ENCODE measurements at regions not wholly inside any gene's neighbourhood (a gene's known extent, or its start where the extent isn't known, plus 50 kb on each side); places are given as distances from the start of the nearest gene placed in this dataset.

DNA sequence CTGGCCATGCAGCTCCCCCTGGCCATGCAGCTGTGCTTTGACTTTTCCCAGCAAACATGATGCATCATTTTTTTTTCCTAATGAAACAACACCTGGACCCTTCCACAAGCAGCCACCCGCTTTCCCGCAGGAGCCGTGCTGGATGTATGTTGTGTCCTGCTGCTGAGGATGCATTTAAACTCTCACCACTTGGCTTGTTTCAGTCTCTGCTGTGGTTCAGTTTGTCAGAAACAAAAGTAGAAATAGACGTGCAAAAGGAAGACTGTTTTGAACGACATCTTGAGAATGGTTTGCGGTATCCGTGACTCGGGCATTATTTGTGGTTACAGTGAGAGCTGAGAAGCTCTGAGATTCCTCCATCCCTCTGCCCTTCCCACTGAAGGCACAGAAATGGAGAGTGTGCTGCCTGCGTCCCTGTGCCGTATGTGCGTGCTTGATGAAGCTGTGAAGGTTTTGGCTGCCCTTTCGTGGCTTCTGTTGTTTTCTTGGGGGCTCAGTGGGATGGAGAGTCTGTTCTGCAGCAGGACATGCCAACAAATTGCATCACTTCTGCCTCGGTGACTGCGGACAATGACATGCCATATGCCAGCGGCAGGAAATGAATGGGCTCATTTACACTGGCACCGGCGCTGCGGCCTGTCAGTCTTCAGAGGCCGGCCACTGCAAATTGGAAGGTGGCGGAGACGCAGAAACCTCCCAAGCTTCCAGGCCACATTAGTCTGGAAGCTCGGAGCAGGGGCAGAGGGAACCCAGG, 417.7 kb upstream of the SALL3 start:
- Histone ChIP-seq H3K9me3 (ENCODE audit: control insufficient read depth, low read depth, low read length) (peaks cover 17% of the 10 kb centered on the region), H3K4me2 (ENCODE audit: control insufficient read depth, extremely low read depth, insufficient read depth, low read depth, low read length) (no peak overlapping the region), H4K20me1 (ENCODE audit: control insufficient read depth, extremely low read depth, insufficient read depth, low read length) (no peaks in the 10 kb centered on the region), H3K36me3 (ENCODE audit: control insufficient read depth in 2 of 2, extremely low read depth in 1 of 2, insufficient read depth in 2 of 2, low read length in 2 of 2) (no peaks in the 10 kb centered on the region), H3K4me3 (ENCODE audit: control insufficient read depth in 2 of 3, extremely low read depth in 1 of 3, insufficient read depth in 2 of 3, low read depth in 1 of 3, low read length in 3 of 3) (no peak overlapping the region), H3K9ac (ENCODE audit: control insufficient read depth, extremely low read depth, insufficient read depth, low read length) (no peak overlapping the region), H3K4me1 (ENCODE audit: control insufficient read depth, extremely low read depth, insufficient read depth, low read length) (no peaks in the 10 kb centered on the region), H3K79me2 (ENCODE audit: control insufficient read depth, insufficient read depth, low read length) (no peaks in the 10 kb centered on the region), H3K9me1 (ENCODE audit: control insufficient read depth, extremely low read depth, insufficient read depth, low read length) (no peaks in the 10 kb centered on the region), H3K27me3 (ENCODE audit: control insufficient read depth, extremely low read depth, insufficient read depth, low read length) (no peaks in the 10 kb centered on the region), H2AFZ (ENCODE audit: control insufficient read depth, low read length) (no peak overlapping the region), H3K27ac (ENCODE audit: control insufficient read depth, insufficient read depth, low read length) (no peak overlapping the region)
- dilution Hi-C loops (cut with MboI; ENCODE audit: extremely low pct_ligation_motif_present, low sequenced_read_pairs), result no loop called here
- TF ChIP-seq, protein P1, sequence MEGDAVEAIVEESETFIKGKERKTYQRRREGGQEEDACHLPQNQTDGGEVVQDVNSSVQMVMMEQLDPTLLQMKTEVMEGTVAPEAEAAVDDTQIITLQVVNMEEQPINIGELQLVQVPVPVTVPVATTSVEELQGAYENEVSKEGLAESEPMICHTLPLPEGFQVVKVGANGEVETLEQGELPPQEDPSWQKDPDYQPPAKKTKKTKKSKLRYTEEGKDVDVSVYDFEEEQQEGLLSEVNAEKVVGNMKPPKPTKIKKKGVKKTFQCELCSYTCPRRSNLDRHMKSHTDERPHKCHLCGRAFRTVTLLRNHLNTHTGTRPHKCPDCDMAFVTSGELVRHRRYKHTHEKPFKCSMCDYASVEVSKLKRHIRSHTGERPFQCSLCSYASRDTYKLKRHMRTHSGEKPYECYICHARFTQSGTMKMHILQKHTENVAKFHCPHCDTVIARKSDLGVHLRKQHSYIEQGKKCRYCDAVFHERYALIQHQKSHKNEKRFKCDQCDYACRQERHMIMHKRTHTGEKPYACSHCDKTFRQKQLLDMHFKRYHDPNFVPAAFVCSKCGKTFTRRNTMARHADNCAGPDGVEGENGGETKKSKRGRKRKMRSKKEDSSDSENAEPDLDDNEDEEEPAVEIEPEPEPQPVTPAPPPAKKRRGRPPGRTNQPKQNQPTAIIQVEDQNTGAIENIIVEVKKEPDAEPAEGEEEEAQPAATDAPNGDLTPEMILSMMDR (optimal IDR thresholded peaks at IDR 0.05 in 1 of 3, IDR thresholded peaks at IDR 0.05 in 1 of 3, conservative IDR thresholded peaks at IDR 0.05 in 1 of 3; ENCODE audit: extremely low read depth in 1 of 3, insufficient read depth in 2 of 3, low read length in 3 of 3), result no peak
- no peak for TF ChIP-seq EZH2 (IDR thresholded peaks at IDR 0.05; ENCODE audit: low read length)
- no peak for FAIRE-seq
- DNase-seq (ENCODE audit: low read depth, low spot score), result no peak

- Histone ChIP-seq H2AFZ (ENCODE audit: control insufficient read depth, low read length) (no peak overlapping the region), H3K9me3 (ENCODE audit: control insufficient read depth, low read depth, low read length) (peaks cover 18% of the 10 kb centered on the region), H3K79me2 (ENCODE audit: control insufficient read depth, insufficient read depth, low read length) (no peaks in the 10 kb centered on the region), H3K4me2 (ENCODE audit: control insufficient read depth, extremely low read depth, insufficient read depth, low read depth, low read length) (no peak overlapping the region), H3K27me3 (ENCODE audit: control insufficient read depth, extremely low read depth, insufficient read depth, low read length) (no peaks in the 10 kb centered on the region), H3K9me1 (ENCODE audit: control insufficient read depth, extremely low read depth, insufficient read depth, low read length) (no peaks in the 10 kb centered on the region), H3K4me3 (ENCODE audit: control insufficient read depth in 2 of 3, extremely low read depth in 1 of 3, insufficient read depth in 2 of 3, low read depth in 1 of 3, low read length in 3 of 3) (no peak overlapping the region), H3K36me3 (ENCODE audit: control insufficient read depth in 2 of 2, extremely low read depth in 1 of 2, insufficient read depth in 2 of 2, low read length in 2 of 2) (no peaks in the 10 kb centered on the region), H4K20me1 (ENCODE audit: control insufficient read depth, extremely low read depth, insufficient read depth, low read length) (no peaks in the 10 kb centered on the region), H3K27ac (ENCODE audit: control insufficient read depth, insufficient read depth, low read length) (no peak overlapping the region), H3K4me1 (ENCODE audit: control insufficient read depth, extremely low read depth, insufficient read depth, low read length) (no peaks in the 10 kb centered on the region), H3K9ac (ENCODE audit: control insufficient read depth, extremely low read depth, insufficient read depth, low read length) (no peak overlapping the region)
- FAIRE-seq, result no peak
- no peak for DNase-seq (ENCODE audit: low read depth, low spot score)
- dilution Hi-C loops (cut with MboI; ENCODE audit: extremely low pct_ligation_motif_present, low sequenced_read_pairs), result no loop called here
- TF ChIP-seq, protein P1 (optimal IDR thresholded peaks at IDR 0.05 in 1 of 3, IDR thresholded peaks at IDR 0.05 in 1 of 3, conservative IDR thresholded peaks at IDR 0.05 in 1 of 3; ENCODE audit: extremely low read depth in 1 of 3, insufficient read depth in 2 of 3, low read length in 3 of 3), result no peak
- no peak for TF ChIP-seq EZH2 (IDR thresholded peaks at IDR 0.05; ENCODE audit: low read length)
Measured at GRCh38 chr18:78562531-78562961, 417.1 kb upstream of the SALL3 start.

Measured in keratinocyte (primary cell).